H1 (cell line): ENCODE measurements at regions not wholly inside any gene's neighbourhood (a gene's known extent, or its start where the extent isn't known, plus 50 kb on each side); places are given as distances from the start of the nearest gene placed in this dataset.

Source experiments
- TF ChIP-seq, protein P1 (sequence below): fragments of 300-600 bp; sonication (generic); IDR thresholded peaks from 2 replicates; pipeline ENCODE4 v1.7.1; 2012; ENCODE audit warnings: low read length, moderate library complexity, mild to moderate bottlenecking, inconsistent platforms; ENCODE audit not compliant: insufficient replicate concordance

GRCh38 chr1:29576510-29576909 is 340.2 kb downstream of the PTPRU start (continued):
- TF ChIP-seq, protein P1, sequence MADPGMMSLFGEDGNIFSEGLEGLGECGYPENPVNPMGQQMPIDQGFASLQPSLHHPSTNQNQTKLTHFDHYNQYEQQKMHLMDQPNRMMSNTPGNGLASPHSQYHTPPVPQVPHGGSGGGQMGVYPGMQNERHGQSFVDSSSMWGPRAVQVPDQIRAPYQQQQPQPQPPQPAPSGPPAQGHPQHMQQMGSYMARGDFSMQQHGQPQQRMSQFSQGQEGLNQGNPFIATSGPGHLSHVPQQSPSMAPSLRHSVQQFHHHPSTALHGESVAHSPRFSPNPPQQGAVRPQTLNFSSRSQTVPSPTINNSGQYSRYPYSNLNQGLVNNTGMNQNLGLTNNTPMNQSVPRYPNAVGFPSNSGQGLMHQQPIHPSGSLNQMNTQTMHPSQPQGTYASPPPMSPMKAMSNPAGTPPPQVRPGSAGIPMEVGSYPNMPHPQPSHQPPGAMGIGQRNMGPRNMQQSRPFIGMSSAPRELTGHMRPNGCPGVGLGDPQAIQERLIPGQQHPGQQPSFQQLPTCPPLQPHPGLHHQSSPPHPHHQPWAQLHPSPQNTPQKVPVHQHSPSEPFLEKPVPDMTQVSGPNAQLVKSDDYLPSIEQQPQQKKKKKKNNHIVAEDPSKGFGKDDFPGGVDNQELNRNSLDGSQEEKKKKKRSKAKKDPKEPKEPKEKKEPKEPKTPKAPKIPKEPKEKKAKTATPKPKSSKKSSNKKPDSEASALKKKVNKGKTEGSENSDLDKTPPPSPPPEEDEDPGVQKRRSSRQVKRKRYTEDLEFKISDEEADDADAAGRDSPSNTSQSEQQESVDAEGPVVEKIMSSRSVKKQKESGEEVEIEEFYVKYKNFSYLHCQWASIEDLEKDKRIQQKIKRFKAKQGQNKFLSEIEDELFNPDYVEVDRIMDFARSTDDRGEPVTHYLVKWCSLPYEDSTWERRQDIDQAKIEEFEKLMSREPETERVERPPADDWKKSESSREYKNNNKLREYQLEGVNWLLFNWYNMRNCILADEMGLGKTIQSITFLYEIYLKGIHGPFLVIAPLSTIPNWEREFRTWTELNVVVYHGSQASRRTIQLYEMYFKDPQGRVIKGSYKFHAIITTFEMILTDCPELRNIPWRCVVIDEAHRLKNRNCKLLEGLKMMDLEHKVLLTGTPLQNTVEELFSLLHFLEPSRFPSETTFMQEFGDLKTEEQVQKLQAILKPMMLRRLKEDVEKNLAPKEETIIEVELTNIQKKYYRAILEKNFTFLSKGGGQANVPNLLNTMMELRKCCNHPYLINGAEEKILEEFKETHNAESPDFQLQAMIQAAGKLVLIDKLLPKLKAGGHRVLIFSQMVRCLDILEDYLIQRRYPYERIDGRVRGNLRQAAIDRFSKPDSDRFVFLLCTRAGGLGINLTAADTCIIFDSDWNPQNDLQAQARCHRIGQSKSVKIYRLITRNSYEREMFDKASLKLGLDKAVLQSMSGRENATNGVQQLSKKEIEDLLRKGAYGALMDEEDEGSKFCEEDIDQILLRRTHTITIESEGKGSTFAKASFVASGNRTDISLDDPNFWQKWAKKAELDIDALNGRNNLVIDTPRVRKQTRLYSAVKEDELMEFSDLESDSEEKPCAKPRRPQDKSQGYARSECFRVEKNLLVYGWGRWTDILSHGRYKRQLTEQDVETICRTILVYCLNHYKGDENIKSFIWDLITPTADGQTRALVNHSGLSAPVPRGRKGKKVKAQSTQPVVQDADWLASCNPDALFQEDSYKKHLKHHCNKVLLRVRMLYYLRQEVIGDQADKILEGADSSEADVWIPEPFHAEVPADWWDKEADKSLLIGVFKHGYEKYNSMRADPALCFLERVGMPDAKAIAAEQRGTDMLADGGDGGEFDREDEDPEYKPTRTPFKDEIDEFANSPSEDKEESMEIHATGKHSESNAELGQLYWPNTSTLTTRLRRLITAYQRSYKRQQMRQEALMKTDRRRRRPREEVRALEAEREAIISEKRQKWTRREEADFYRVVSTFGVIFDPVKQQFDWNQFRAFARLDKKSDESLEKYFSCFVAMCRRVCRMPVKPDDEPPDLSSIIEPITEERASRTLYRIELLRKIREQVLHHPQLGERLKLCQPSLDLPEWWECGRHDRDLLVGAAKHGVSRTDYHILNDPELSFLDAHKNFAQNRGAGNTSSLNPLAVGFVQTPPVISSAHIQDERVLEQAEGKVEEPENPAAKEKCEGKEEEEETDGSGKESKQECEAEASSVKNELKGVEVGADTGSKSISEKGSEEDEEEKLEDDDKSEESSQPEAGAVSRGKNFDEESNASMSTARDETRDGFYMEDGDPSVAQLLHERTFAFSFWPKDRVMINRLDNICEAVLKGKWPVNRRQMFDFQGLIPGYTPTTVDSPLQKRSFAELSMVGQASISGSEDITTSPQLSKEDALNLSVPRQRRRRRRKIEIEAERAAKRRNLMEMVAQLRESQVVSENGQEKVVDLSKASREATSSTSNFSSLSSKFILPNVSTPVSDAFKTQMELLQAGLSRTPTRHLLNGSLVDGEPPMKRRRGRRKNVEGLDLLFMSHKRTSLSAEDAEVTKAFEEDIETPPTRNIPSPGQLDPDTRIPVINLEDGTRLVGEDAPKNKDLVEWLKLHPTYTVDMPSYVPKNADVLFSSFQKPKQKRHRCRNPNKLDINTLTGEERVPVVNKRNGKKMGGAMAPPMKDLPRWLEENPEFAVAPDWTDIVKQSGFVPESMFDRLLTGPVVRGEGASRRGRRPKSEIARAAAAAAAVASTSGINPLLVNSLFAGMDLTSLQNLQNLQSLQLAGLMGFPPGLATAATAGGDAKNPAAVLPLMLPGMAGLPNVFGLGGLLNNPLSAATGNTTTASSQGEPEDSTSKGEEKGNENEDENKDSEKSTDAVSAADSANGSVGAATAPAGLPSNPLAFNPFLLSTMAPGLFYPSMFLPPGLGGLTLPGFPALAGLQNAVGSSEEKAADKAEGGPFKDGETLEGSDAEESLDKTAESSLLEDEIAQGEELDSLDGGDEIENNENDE: no peak
